ENCODE measurements at regions not wholly inside any gene's neighbourhood (a gene's known extent, or its start where the extent isn't known, plus 50 kb on each side); places are given as distances from the start of the nearest gene placed in this dataset.
"Not testable (repeated sequence)": the region's sequence is repeated elsewhere in the genome, so short reads cannot be mapped to it uniquely, and the experiment has no call there.

DNA sequence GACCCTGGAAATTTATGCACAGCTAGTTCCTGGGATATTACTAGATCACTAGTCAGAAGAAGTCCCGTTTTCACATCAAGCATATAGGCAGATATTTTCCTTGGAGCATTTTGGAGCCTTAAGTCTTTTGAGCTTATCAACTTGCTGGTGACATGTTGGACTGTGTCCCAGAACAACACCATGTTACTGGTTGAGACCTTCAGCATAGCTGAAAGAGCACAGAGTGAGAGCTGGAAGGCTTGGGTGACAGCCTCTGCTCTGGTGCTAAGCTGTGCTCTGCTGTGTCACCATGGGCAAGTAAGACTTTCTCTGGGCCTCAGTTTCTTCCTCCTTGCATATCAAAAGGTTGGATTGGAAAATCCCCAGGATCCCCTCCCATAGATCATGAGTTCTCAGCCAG lies 116.6 kb upstream of the FRMPD4 start:
- Mint-ChIP-seq H3K4me1 (ENCODE audit: low read depth) (no peaks in the 10 kb centered on the region), H3K27ac (no peak overlapping the region), H3K4me3 (no peak overlapping the region), H3K36me3 (ENCODE audit: insufficient read depth in 2 of 2) (no peaks in the 10 kb centered on the region), H3K27me3 (ENCODE audit: low read depth) (peaks cover 6% of the 10 kb centered on the region), H3K9me3 (no peaks in the 10 kb centered on the region)
- ATAC-seq (replicated peaks in 1 of 2): no peak
- no peak for DNase-seq

DNA sequence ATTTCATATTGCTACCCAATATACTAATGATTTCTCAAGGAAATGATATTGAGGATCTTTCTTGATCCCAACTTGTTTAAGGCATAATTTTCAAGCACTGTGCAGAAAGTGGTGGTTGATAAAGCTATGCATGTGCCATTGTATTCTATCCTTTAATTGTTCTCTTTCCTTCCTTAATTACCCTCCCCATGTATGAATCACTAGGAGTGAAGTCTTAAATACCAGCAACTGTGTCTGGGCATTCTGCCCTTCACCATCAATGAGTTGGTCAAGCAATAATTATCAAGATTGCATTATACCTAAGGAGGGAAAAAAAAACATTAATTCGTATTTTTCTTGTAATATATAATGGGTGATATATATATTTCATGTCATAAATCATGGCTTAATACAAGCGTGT lies 111.8 kb upstream of the FRMPD4 start:
- H3K4me1 Mint-ChIP-seq (ENCODE audit: low read depth): no peaks in the 10 kb centered on the region
- DNase-seq: no peak

DNA sequence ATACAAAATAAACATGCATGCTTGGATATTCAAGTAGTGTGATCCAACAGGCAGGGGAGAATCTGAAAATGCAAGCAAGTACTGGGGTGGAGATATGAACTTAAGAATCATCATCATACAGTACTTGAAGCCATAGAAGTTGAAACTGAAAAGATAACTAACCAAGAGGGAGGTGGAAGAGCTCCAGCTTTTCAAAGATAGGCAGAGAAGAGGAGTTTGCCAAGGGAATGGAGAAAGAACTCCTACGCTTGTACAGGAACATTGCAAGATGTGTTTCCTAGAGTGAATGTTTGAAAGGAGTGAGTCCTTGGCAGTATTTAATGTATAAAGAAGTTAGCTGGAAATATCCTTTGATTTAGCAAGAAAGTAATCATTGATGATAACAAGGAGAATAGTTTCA lies 106.2 kb upstream of the FRMPD4 start:
- H3K27ac Mint-ChIP-seq: no peak overlapping the region
- DNase-seq (no peak), ATAC-seq (replicated peaks in 1 of 2) (no peak)
- no peak overlapping the region for H3K4me3 Mint-ChIP-seq
- no peaks in the 10 kb centered on the region for H3K36me3 Mint-ChIP-seq (ENCODE audit: insufficient read depth in 2 of 2)
- no peaks in the 10 kb centered on the region for H3K27me3 Mint-ChIP-seq (ENCODE audit: low read depth)
- no peaks in the 10 kb centered on the region for H3K4me1 Mint-ChIP-seq (ENCODE audit: low read depth)
- H3K9me3 Mint-ChIP-seq: no peaks in the 10 kb centered on the region

More for the DNA sequence above, 111.8 kb upstream of the FRMPD4 start:
- H3K27ac Mint-ChIP-seq: no peak overlapping the region
- no peak for ATAC-seq (replicated peaks in 1 of 2)
- peaks cover 6% of the 10 kb centered on the region for H3K27me3 Mint-ChIP-seq (ENCODE audit: low read depth)
- H3K36me3 Mint-ChIP-seq (ENCODE audit: insufficient read depth in 2 of 2): no peaks in the 10 kb centered on the region
- H3K9me3 Mint-ChIP-seq: no peaks in the 10 kb centered on the region
- no peak overlapping the region for H3K4me3 Mint-ChIP-seq

DNA sequence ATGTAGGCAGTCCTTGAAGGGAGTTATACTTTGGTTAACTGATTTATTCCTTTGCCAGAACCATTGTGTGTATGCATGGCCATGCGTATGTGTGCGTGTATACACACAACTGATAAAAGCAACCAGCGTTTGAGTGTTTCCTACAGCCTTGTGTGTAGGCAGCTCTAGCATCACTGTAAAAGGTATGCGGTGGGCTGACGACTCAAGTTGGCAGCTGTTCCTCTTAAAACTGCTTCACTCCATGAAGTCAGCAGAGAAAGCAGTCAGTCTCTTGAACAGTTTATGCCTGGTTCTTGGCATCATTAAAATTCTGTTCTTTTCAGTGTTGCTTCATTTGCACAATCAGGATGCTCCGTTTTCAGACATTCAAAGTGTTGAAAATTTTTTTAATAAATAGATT lies 103.5 kb upstream of the FRMPD4 start:
- Mint-ChIP-seq H3K4me3 (no peak overlapping the region), H3K36me3 (ENCODE audit: insufficient read depth in 2 of 2) (no peaks in the 10 kb centered on the region), H3K9me3 (no peaks in the 10 kb centered on the region), H3K27me3 (ENCODE audit: low read depth) (no peaks in the 10 kb centered on the region), H3K4me1 (ENCODE audit: low read depth) (no peaks in the 10 kb centered on the region), H3K27ac (no peak overlapping the region)
- ATAC-seq (replicated peaks in 1 of 2) (no peak), DNase-seq (no peak)

DNA sequence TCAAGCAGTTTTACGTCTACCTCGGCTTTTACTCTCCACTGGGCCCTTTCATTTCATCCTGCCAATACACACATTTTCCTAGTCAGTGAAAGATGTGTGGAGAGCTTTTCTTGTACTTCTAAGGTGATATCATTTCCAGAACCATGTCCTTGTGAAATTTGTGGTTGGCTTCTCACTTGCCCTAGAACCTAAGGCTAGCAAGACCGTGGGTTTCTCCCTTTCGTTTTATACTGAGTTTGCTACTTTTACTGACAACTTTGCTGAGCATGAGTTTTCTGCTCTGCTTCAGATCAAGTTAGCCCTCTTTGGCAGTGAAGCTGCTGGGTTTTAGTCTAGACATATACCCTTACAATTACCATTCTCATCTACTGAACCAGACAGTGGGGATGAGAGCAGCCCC lies 95.7 kb upstream of the FRMPD4 start:
- Mint-ChIP-seq H3K36me3 (ENCODE audit: insufficient read depth in 2 of 2) (no peaks in the 10 kb centered on the region), H3K9me3 (no peaks in the 10 kb centered on the region), H3K27ac (no peak overlapping the region), H3K27me3 (ENCODE audit: low read depth) (no peaks in the 10 kb centered on the region), H3K4me3 (no peak overlapping the region), H3K4me1 (ENCODE audit: low read depth) (no peaks in the 10 kb centered on the region)
- ATAC-seq (replicated peaks in 1 of 2) (no peak), DNase-seq (no peak)

DNA sequence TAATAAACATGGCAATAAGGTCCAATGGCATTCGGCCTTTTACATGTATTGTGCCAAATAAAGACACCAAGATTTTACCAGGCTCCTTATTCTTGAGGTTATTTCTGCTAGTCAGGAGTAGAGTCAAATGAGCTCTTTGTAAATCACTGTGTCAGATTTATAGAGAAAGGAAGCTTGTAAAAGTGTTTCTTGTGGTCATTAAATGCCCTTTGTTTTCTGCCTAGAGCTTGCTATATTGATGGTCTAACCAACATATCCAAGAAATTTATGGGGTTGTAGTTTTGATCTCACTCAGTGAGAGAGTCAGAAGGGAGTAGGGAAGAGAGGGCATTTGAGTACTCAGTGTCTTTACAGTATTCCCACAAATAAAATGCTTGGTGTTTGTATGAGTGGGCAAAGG lies 86.2 kb upstream of the FRMPD4 start:
- Mint-ChIP-seq H3K27ac (no peak overlapping the region), H3K36me3 (ENCODE audit: insufficient read depth in 2 of 2) (no peaks in the 10 kb centered on the region), H3K4me3 (no peak overlapping the region), H3K4me1 (ENCODE audit: low read depth) (no peaks in the 10 kb centered on the region), H3K27me3 (ENCODE audit: low read depth) (peaks cover 6% of the 10 kb centered on the region), H3K9me3 (no peaks in the 10 kb centered on the region)
- ATAC-seq (replicated peaks in 1 of 2) (no peak), DNase-seq (no peak)

DNA sequence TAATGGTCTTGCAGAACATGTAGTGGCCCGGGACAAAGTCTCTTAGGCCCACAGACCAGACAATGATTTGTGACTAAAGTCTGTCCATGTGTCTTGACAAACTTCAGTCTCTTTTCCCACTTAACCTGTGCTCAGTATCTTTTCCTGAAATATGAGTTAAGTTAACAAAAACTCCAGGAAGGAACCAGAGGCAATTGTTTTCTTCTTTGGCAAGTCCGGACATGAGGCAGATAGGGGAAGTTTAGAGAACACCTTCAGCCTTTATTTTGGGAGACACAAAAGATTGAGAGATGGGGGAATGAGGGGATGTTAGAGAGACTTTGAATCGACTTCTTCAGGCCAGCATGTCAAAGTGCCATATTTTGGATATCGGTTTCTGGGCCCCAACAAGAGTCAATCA lies 80.2 kb upstream of the FRMPD4 start:
- Mint-ChIP-seq H3K4me3 (no peak overlapping the region), H3K4me1 (ENCODE audit: low read depth) (no peaks in the 10 kb centered on the region), H3K27ac (no peak overlapping the region), H3K36me3 (ENCODE audit: insufficient read depth in 2 of 2) (no peaks in the 10 kb centered on the region), H3K9me3 (no peaks in the 10 kb centered on the region), H3K27me3 (ENCODE audit: low read depth) (peaks cover 6% of the 10 kb centered on the region)
- no peak for DNase-seq
- ATAC-seq (replicated peaks in 1 of 2): no peak

DNA sequence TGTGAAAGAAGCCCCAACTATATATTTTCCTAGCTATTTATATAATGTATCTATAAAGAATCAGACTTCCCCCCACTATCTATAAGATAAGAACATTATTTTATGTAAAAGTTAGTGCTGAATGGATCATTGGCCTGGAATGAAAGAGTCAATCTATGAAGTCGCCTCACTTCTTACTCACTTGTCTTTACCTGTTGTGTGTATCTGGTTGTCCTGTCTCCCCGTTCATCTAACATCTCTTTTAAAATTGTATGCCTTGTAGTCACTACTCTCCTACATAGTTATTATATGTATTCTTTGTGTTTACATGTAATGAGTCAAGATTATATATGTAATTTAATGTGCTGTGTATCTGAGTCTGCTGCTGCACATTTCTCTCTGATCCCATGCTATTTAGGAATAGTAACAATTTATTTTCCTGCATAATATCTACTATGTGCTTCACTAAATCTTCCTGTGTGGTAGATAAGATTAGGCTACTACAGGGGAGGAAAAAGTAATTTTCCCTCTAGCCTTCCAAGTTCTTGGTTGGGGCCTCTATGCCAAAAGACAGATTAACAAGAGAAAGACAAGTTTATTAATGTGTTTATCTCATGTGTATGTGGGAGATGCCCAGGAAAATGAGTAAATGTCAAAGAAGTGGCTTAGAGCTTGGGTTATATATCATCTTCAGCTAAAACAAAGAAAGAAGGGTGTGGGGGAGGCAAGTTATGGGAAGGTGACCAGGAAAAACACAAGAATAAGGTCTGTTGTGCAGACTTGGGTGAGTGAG lies 77.6 kb upstream of the FRMPD4 start:
- ATAC-seq (replicated peaks in 1 of 2) (no peak), DNase-seq (no peak)
- H3K4me1 Mint-ChIP-seq (ENCODE audit: low read depth): no peaks in the 10 kb centered on the region
- H3K27ac Mint-ChIP-seq: no peak overlapping the region
- no peak overlapping the region for H3K4me3 Mint-ChIP-seq
- no peaks in the 10 kb centered on the region for H3K36me3 Mint-ChIP-seq (ENCODE audit: insufficient read depth in 2 of 2)
- no peaks in the 10 kb centered on the region for H3K9me3 Mint-ChIP-seq
- peaks cover 6% of the 10 kb centered on the region for H3K27me3 Mint-ChIP-seq (ENCODE audit: low read depth)

DNA sequence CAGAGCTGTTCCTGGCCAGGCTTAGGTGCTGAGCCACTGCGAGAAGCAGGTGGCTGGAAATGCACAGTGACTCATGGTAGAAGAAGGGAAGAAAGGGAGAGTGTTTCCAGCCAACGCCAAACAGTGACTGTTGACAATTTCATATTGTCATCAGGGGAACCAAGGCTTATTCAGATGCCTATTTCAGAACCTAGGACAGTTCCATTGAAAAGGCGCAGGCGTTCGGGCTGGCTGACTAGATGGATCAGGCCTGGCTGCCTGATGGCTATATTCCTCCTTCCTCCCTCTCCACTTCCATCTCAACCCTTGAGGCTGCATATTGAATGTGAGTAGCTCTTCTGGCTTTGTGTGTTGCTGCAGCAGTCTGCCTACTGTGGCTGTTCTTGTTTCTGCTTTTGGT lies 73.0 kb upstream of the FRMPD4 start:
- peaks cover 19% of the 10 kb centered on the region for H3K27me3 Mint-ChIP-seq (ENCODE audit: low read depth)
- DNase-seq (no peak), ATAC-seq (replicated peaks in 1 of 2) (no peak)
- H3K36me3 Mint-ChIP-seq (ENCODE audit: insufficient read depth in 2 of 2): no peaks in the 10 kb centered on the region
- no peak overlapping the region for H3K27ac Mint-ChIP-seq
- H3K4me3 Mint-ChIP-seq: no peak overlapping the region
- no peaks in the 10 kb centered on the region for H3K4me1 Mint-ChIP-seq (ENCODE audit: low read depth)
- no peaks in the 10 kb centered on the region for H3K9me3 Mint-ChIP-seq

DNA sequence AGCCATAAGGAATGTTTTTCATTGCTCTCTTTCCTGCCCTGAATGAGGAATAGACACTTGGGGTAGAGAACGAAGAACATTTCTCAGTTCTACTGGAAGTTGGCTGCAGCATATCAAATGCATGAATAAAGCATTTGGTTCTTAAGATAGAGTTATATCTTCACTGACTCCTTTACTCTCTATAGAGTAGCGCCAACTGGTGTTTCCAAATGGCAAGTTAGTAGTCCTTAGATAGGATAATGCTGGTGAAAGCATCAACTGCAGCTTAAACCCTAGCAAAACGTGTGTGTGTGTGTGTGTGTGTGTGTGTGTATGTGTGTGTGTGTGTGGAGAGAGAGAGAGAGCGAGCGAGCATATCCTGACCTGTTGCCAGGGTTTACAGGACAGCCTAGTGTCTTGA lies 62.2 kb upstream of the FRMPD4 start:
- no peak for DNase-seq
- Mint-ChIP-seq H3K4me3 (no peak overlapping the region), H3K27me3 (ENCODE audit: low read depth) (peaks cover 21% of the 10 kb centered on the region), H3K36me3 (ENCODE audit: insufficient read depth in 2 of 2) (no peaks in the 10 kb centered on the region), H3K4me1 (ENCODE audit: low read depth) (no peaks in the 10 kb centered on the region), H3K27ac (no peak overlapping the region), H3K9me3 (no peaks in the 10 kb centered on the region)
- ATAC-seq (replicated peaks in 1 of 2): no peak

DNA sequence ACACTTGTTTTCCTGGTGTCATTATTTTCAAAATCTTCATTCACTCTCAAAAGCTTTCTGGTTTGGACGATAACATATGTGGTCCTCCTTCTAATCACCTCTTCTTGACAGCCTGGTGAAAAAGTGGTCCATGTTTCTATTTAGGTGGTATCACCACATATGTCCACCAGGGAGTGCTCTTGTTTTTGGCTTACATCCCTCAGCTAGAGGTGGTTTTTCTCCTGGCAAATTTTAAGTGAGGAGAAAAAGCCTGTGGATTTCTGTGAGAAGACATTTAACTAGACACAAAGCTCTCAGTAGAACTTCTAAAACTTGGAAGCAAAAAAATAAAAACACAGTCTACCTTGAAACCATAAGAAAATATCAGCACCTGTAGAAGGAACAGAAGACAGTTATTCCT lies 58.0 kb upstream of the FRMPD4 start:
- DNase-seq (no peak), ATAC-seq (replicated peaks in 1 of 2) (no peak)
- Mint-ChIP-seq H3K36me3 (ENCODE audit: insufficient read depth in 2 of 2) (peaks cover 0 to 1% of the 10 kb centered on the region in 2 donors), H3K27ac (no peak overlapping the region), H3K4me3 (no peak overlapping the region), H3K4me1 (ENCODE audit: low read depth) (no peaks in the 10 kb centered on the region), H3K9me3 (peaks cover 0 to 2% of the 10 kb centered on the region in 2 donors), H3K27me3 (ENCODE audit: low read depth) (no peaks in the 10 kb centered on the region)

DNA sequence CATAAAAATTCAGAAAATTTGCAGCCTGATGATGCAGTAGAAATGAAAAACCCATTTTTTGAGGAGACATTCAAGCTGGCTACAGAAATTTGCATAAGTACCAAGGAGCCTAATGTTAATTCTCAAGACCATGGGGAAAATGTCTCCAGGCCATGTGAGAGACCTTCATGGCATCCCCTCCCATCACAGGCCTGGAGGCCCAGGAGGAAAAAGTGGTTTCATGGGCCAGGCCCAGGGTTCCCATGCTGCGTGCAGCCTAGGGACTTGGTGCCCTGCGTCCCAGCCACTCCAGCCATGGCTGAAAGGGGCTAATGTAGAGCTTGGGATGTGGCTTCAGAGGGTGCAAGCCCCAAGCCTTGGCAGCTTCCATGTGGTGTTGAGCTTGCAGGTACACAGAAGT lies 55.3 kb upstream of the FRMPD4 start:
- H3K9me3 Mint-ChIP-seq; DNase-seq; H3K27me3 Mint-ChIP-seq (ENCODE audit: low read depth); H3K36me3 Mint-ChIP-seq (ENCODE audit: insufficient read depth in 2 of 2); H3K27ac Mint-ChIP-seq; ATAC-seq (replicated peaks in 1 of 2); H3K4me1 Mint-ChIP-seq (ENCODE audit: low read depth); H3K4me3 Mint-ChIP-seq: not testable (repeated sequence)
